ENCODE measurements at regions not wholly inside any gene's neighbourhood (a gene's known extent, or its start where the extent isn't known, plus 50 kb on each side); places are given as distances from the start of the nearest gene placed in this dataset.

DNA sequence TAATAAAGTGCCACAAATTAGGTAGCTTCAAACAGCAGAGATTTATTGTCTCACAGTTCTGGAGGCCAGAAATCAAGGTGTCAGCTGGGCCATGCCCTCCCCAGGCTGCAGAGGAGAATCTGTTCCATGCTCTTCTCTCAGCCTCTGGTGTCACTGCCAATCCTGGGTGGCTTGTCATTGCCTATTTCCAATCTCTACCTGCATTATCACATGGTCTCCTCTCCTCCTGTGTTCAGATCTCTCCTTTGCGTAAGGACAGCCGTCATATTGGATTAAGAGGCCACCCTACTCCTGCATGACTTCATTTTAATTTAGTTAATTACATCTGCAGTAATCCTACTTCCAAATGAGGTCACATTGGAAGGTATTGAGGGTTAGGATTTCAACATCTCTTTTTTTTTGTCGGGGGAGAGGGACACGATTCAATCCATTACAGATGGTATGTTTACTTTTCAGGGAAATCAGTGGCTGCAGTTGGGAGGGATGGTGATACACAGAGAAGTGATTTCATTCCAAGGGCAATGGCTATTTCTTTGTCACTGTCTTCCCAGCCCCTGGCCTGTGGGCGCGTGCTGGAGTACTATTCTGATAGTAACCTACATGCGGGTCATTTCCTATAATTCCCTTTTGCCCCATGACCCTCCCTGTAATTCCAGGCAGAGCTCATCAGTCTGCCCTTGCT lies 169.4 kb downstream of the MINAR1 start:
- Histone ChIP-seq H3K4me3 (ENCODE audit: low read depth, low read length) (no peak overlapping the region), H3K27me3 (ENCODE audit: control insufficient read depth, insufficient read depth, low read length) (peaks cover 2% of the 10 kb centered on the region), H3K36me3 (ENCODE audit: control insufficient read depth, insufficient read depth, low read length) (no peaks in the 10 kb centered on the region)
- ChIA-PET POLR2A (no interaction called here), CTCF (interaction anchor here (0.6 to 14.3 kb wide), 4 partner anchors 9 to 249 kb away, joined by 3 to 151 read pairs (median 5); no protein-coding TSS in a partner anchor)
- no peak for TF ChIP-seq CTCF (IDR thresholded peaks at IDR 0.05; ENCODE audit: insufficient read depth, low read depth, low read length)
- DNase-seq (ENCODE audit: low read depth): no peak

- POLR2A ChIA-PET: no interaction called here
- no peak overlapping the region for H3K4me3 ChIP-seq (ENCODE audit: low read depth, low read length)
- no peak for DNase-seq (ENCODE audit: low read depth)
- H3K36me3 ChIP-seq (ENCODE audit: control insufficient read depth, insufficient read depth, low read length): no peaks in the 10 kb centered on the region
- peaks cover 2% of the 10 kb centered on the region for H3K27me3 ChIP-seq (ENCODE audit: control insufficient read depth, insufficient read depth, low read length)
- TF ChIP-seq CTCF (IDR thresholded peaks at IDR 0.05; ENCODE audit: insufficient read depth, low read depth, low read length): no peak
- CTCF ChIA-PET: interaction anchor here (1.2 to 14.3 kb wide), 3 partner anchors 10 to 220 kb away, joined by 3 to 151 read pairs (median 6); no protein-coding TSS in a partner anchor
These were observed 170.0 kb downstream of the MINAR1 start for GRCh38 chr15:79602180-79602579.

GRCh38 chr15:79602731-79603130 lies 170.6 kb downstream of the MINAR1 start:
- POLR2A ChIA-PET: interaction anchor here (0.5 to 0.6 kb wide), 2 partner anchors 14 to 193 kb away, joined by 3 to 7 read pairs; no protein-coding TSS in a partner anchor
- Histone ChIP-seq H3K27me3 (ENCODE audit: control insufficient read depth, insufficient read depth, low read length) (peaks cover 2% of the 10 kb centered on the region), H3K36me3 (ENCODE audit: control insufficient read depth, insufficient read depth, low read length) (no peaks in the 10 kb centered on the region), H3K4me3 (ENCODE audit: low read depth, low read length) (no peak overlapping the region)
- no peak for DNase-seq (ENCODE audit: low read depth)
- CTCF ChIA-PET: interaction anchor here (1.2 to 14.3 kb wide), 6 partner anchors 10 to 262 kb away, joined by 3 to 151 read pairs (median 4); no protein-coding TSS in a partner anchor
- TF ChIP-seq CTCF (IDR thresholded peaks at IDR 0.05; ENCODE audit: insufficient read depth, low read depth, low read length): no peak

DNA sequence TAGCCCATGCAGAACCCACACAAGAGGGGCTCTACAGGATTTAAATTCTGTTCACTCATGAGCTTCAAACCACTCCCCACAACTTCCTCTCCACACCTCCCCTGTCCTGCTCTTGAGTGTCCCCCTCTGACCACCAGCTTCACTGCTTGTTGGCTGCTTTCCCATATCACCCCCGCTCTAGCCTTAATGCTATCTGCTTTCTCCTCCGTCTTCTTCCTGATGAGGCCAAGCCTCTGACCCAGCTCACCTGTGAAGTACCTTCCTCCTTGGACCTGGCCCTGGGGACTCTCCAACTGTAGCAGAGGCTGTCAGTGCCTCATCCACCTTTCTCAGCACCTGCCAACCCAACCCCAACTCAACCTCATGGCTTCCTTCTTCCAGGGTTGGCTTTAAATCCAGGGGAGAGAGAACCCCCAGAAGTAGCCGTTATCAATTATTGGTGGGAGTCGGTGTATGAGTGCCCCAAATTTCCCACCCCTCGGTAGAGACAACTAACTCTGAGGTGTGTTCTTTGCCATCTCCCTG lies 174.8 kb downstream of the MINAR1 start:
- TF ChIP-seq CTCF (IDR thresholded peaks at IDR 0.05; ENCODE audit: insufficient read depth, low read depth, low read length): no peak
- ChIA-PET CTCF (interaction anchor here (0.6 to 1.3 kb wide), 4 partner anchors 10 to 267 kb away, joined by 3 read pairs; no protein-coding TSS in a partner anchor), POLR2A (no interaction called here)
- Histone ChIP-seq H3K36me3 (ENCODE audit: control insufficient read depth, insufficient read depth, low read length) (no peaks in the 10 kb centered on the region), H3K27me3 (ENCODE audit: control insufficient read depth, insufficient read depth, low read length) (no peaks in the 10 kb centered on the region; the same call in 1 of the 2 replicates), H3K4me3 (ENCODE audit: low read depth, low read length) (no peak overlapping the region)
- DNase-seq (ENCODE audit: low read depth): no peak

DNA sequence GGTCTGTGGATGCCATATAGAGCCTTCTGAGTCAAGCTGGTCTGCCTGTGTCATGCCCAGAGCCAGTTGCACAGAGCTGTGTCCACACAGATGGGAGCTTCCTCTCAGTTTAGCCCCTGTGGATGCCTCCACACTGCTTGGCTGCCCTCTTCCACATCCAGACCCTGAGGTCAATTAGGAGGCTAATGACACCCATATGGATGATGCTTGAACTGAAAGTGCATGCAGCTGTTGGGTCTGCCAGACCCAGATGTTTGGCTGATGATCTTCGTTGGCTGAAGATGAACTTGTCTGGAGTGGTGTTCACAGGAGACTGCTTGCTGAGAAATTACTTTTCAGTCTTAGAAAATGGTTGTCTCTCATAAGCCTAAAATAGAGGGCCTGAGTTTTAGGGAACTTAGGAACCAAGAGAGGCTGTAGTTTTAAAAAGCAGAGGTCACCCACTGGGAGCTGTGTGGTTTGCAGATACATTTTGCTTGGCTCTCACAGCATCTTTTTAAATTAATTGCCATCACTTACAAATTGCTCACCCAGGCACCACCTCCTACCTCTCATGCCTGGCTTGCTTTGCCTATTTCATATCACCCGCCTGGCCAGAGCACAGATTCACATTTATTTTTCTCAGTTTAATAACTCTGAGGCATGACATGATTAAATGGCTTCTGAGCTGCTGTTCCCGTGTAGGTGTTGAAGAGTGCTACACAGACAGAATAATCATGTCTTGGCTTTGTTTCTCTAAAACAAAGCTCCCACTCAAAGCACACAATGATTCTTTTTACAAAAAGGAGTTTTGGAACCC lies 176.1 kb downstream of the MINAR1 start:
- H3K27me3 ChIP-seq (ENCODE audit: control insufficient read depth, insufficient read depth, low read length): no peaks in the 10 kb centered on the region; the same call in 1 of the 2 replicates
- TF ChIP-seq CTCF (IDR thresholded peaks at IDR 0.05; ENCODE audit: insufficient read depth, low read depth, low read length): no peak
- DNase-seq (ENCODE audit: low read depth): no peak
- ChIA-PET POLR2A (no interaction called here), CTCF (interaction anchor here (1.4 to 1.6 kb wide), 2 partner anchors 12 to 21 kb away, joined by 3 to 5 read pairs; no protein-coding TSS in a partner anchor)
- no peaks in the 10 kb centered on the region for H3K36me3 ChIP-seq (ENCODE audit: control insufficient read depth, insufficient read depth, low read length)
- no peak overlapping the region for H3K4me3 ChIP-seq (ENCODE audit: low read depth, low read length)

All from BJ (cell line).